HS-5 (cell line): ENCODE measurements at regions not wholly inside any gene's neighbourhood (a gene's known extent, or its start where the extent isn't known, plus 50 kb on each side); places are given as distances from the start of the nearest gene placed in this dataset.
"Not testable (repeated sequence)": the region's sequence is repeated elsewhere in the genome, so short reads cannot be mapped to it uniquely, and the experiment has no call there.

Experiments
- DNase-seq: peaks from one replicate; pipeline ENCODE4 v3.0.0-alpha.2; 2012; ENCODE audit warnings: low read depth

GRCh38 chr1:157255891-157256290 is 117.7 kb upstream of the ETV3 start:
- DNase-seq, result not testable (repeated sequence)

- not testable (repeated sequence) for DNase-seq
These were observed 116.0 kb upstream of the ETV3 start for GRCh38 chr1:157254183-157254582.

DNA sequence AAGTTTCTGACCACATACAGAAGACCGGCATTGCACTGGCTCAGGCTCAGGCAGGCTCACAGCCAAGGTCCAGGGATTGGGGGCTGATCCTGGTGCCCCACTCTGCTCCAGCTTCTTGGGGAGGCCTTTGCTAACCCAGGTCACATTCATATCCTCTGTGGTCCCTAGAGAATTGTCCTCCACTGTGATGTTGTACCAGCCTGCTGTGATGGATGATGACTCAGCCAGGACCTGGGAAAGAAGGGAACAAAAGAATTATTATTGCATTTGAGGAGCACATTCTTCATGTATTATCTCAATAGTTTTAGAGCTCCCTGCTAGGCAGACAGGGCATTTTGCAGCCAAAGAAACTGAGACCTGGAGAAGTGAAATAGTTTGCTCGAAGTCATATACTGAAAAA is 114.3 kb upstream of the ETV3 start:
- no peak for DNase-seq

GRCh38 chr1:157249739-157250138 is 111.5 kb upstream of the ETV3 start:
- no peak for DNase-seq

GRCh38 chr1:157249326-157249725 is 111.1 kb upstream of the ETV3 start:
- DNase-seq, result no peak

- not testable (repeated sequence) for DNase-seq
These were observed 109.5 kb upstream of the ETV3 start for GRCh38 chr1:157247764-157248049.

- DNase-seq, result no peak
These were observed 109.0 kb upstream of the ETV3 start for GRCh38 chr1:157247005-157247763.

- no peak for DNase-seq
These were observed 107.6 kb upstream of the ETV3 start for GRCh38 chr1:157245823-157246222.

GRCh38 chr1:157241185-157241538 is 103.0 kb upstream of the ETV3 start:
- no peak for DNase-seq

- DNase-seq, result no peak
These were observed 102.4 kb upstream of the ETV3 start for GRCh38 chr1:157240495-157241184.

DNA sequence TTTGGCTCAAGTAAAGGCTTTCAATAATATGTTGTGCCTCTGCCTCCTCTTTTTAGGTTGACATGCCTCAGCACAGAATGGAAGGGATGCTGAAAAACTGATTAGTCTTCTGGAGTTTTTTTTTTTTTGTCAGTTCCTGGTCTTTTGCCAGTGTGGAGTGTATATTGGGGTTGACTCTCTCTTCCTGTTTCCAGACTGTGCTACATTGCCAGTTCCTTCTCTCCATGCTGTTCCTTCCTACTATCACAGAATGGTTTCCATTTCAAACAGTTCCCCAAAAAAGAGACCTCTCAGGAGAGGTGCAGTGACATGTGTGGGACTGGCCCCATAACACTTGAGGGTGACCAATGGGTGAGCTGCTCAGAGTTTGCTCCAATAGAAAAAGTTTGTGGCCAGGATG is 101.7 kb upstream of the ETV3 start:
- DNase-seq, result no peak

DNA sequence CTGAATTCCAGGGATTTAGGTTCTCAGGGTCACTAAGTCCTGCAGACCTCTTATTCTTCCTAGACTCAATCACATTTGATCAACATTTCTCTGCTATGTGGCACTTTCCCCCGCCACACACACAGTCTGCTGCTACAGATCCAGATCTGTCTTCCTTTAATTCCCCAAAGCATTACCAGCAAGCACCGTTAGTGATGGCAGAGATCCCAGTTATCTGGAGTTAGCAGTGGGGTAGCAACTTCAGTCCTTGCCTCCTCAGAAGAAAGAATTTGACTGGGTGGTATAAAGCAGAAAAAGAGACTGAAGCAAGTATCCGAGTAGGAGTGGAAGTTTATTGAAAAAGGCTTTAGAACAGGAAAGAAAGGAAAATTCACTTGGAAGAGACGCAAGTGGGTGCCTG is 100.4 kb upstream of the ETV3 start:
- DNase-seq, result no peak

GRCh38 chr1:157237981-157238380 is 99.8 kb upstream of the ETV3 start:
- no peak for DNase-seq

GRCh38 chr1:157237522-157237921 is 99.3 kb upstream of the ETV3 start:
- no peak for DNase-seq

GRCh38 chr1:157236072-157236471 is 97.9 kb upstream of the ETV3 start:
- DNase-seq, result no peak

DNA sequence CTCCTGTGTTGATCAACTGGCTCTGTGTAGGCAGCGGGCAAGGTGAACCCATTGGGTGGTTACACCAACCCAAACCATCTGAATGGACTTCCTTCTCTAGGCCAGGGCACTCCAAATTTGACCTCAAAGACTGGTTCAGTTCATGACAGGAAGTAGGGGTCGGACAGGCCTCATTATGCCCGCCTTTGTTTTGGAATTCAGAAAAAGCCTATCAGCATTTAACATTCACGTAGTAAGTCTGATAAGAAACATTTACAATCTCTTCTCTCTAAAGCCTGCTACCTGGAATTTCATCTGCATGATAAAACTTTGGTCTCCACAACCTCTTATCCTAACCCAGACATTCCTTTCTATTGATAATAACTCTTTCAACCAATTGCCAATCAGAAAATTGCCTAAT is 97.1 kb upstream of the ETV3 start:
- no peak for DNase-seq

GRCh38 chr1:157234705-157235273 is 96.6 kb upstream of the ETV3 start:
- no peak for DNase-seq

DNA sequence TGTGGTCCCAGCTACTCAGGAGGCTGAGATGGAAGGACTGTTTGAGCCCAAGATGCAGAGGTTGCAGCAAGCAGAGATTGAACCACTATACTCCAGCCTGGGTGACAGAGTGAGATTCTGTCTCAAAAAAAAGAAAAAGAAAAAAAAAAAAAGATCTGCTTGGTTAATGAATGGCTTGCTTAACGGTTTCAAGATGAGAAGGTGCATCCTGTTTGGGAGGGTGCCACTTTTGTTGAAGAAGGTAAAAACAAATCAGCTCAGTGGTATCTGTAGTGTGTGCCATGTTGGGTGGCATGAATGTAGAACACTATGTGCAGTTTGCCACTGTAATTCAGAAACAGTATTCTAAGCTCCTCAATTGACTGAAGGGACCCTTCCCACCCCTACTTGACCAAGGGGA is 94.9 kb upstream of the ETV3 start:
- DNase-seq, result no peak

DNA sequence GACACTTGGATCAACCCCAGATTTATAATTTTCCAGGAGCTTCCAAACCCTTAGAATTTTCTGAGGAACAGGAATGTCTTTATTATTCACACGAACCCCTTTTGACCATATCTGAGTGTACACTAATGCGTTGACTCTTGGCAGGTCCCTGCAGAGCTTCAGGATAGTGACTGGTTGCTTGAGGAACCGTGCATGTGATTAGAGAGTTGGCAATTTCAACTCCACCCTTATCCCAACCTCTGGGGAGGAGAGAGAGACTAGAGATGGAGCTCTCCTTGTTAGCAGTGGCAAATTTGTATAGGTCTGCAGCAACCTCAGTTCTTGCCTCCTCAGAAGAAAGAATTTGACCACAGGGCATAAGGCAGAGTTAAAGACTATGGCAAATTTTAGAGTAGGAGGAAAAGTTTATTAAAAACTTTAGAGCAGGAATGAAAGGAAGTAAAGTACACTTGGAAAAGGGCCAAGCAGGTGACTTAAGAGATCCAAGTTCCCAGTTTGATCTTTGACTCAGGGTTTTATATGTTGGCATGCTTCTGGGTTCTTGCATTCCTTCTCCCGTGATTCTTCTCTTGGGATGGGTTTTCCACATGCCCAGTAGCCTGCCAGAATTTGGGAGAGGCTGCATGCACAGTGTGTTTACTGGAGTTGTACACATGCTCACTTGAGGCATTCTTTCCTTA is 93.8 kb upstream of the ETV3 start:
- no peak for DNase-seq

- DNase-seq, result no peak
These were observed 92.3 kb upstream of the ETV3 start for GRCh38 chr1:157230500-157230899.

DNA sequence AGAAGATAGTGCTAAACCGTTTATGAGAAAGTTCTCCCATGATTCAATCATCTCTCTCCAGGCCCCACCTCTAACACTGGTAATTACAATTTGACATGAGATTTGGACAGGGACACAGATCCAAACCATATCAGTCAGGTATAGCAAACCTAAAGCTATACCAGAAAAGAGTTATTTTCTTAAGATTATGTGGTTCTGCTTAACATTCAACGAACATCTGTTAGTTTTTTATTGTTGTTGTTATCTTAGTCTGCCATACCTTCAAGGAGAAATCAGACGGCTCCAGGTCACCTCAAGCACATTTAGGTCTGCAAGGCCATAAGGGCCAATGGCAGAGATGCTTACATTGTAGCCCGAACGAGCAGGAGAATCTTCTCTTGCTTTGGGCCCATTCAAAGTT is 89.5 kb upstream of the ETV3 start:
- no peak for DNase-seq

- no peak for DNase-seq
These were observed 88.5 kb upstream of the ETV3 start for GRCh38 chr1:157226739-157227138.

- DNase-seq, result no peak
These were observed 81.4 kb upstream of the ETV3 start for GRCh38 chr1:157219600-157219999.
